Panc1 (cell line): ENCODE measurements at regions not wholly inside any gene's neighbourhood (a gene's known extent, or its start where the extent isn't known, plus 50 kb on each side); places are given as distances from the start of the nearest gene placed in this dataset.

ENCODE experiments used
- POLR2AphosphoS5 ChIP-seq: IDR thresholded peaks from 2 replicates; pipeline ENCODE4 v1.6.1; 2012; ENCODE audit warnings: mild to moderate bottlenecking, low read depth, low read length, moderate library complexity
- SIN3A ChIP-seq: IDR thresholded peaks from 2 replicates; pipeline ENCODE4 v1.6.1; 2012; ENCODE audit warnings: low read depth, mild to moderate bottlenecking, low read length, moderate library complexity, borderline replicate concordance; ENCODE audit not compliant: insufficient read depth
- TF ChIP-seq, protein P1 (sequence below): fragments of 450-650 bp; IDR thresholded peaks from 2 replicates; pipeline ENCODE4 v1.5.1; 2017; ENCODE audit warnings: mild to moderate bottlenecking
- TF ChIP-seq, protein P2 (sequence below), 2 experiments: IDR thresholded peaks; 2 replicates each; pipeline ENCODE4 v1.6.1; 2011 to 2012; ENCODE audit warnings: low read depth in 2 of 2, control low read depth in 1 of 2, low read length in 1 of 2, mild to moderate bottlenecking in 1 of 2, moderate library complexity in 1 of 2; ENCODE audit not compliant: insufficient read depth in 1 of 2

DNA sequence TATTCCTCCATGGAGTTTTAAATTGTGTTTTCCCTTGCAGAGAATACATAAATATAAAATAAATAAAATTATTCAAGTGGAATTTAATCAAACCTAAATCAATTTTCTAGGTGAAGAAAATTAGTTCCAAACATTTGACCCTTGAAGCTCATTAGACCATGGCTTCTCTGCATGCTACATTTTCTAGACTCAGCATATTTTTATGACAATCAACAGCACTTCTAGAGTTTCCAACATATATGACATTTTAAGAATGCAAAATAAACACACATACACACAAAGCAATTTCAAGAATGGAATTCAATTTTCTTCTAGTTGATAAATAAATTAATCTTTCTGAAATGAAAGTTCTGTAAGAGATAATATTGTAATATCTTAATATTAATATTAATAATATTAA is 1083.9 kb upstream of the INTU start:
- TF ChIP-seq, protein P1, sequence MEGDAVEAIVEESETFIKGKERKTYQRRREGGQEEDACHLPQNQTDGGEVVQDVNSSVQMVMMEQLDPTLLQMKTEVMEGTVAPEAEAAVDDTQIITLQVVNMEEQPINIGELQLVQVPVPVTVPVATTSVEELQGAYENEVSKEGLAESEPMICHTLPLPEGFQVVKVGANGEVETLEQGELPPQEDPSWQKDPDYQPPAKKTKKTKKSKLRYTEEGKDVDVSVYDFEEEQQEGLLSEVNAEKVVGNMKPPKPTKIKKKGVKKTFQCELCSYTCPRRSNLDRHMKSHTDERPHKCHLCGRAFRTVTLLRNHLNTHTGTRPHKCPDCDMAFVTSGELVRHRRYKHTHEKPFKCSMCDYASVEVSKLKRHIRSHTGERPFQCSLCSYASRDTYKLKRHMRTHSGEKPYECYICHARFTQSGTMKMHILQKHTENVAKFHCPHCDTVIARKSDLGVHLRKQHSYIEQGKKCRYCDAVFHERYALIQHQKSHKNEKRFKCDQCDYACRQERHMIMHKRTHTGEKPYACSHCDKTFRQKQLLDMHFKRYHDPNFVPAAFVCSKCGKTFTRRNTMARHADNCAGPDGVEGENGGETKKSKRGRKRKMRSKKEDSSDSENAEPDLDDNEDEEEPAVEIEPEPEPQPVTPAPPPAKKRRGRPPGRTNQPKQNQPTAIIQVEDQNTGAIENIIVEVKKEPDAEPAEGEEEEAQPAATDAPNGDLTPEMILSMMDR, result no peak
- TF ChIP-seq POLR2AphosphoS5, result no peak
- no peak for TF ChIP-seq SIN3A
- TF ChIP-seq, protein P2, sequence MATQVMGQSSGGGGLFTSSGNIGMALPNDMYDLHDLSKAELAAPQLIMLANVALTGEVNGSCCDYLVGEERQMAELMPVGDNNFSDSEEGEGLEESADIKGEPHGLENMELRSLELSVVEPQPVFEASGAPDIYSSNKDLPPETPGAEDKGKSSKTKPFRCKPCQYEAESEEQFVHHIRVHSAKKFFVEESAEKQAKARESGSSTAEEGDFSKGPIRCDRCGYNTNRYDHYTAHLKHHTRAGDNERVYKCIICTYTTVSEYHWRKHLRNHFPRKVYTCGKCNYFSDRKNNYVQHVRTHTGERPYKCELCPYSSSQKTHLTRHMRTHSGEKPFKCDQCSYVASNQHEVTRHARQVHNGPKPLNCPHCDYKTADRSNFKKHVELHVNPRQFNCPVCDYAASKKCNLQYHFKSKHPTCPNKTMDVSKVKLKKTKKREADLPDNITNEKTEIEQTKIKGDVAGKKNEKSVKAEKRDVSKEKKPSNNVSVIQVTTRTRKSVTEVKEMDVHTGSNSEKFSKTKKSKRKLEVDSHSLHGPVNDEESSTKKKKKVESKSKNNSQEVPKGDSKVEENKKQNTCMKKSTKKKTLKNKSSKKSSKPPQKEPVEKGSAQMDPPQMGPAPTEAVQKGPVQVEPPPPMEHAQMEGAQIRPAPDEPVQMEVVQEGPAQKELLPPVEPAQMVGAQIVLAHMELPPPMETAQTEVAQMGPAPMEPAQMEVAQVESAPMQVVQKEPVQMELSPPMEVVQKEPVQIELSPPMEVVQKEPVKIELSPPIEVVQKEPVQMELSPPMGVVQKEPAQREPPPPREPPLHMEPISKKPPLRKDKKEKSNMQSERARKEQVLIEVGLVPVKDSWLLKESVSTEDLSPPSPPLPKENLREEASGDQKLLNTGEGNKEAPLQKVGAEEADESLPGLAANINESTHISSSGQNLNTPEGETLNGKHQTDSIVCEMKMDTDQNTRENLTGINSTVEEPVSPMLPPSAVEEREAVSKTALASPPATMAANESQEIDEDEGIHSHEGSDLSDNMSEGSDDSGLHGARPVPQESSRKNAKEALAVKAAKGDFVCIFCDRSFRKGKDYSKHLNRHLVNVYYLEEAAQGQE (IDR thresholded peaks at IDR 0.05; ENCODE audit: insufficient read depth in 1 of 2, low read depth in 2 of 2, low read length in 1 of 2), result no peak
